HuH-7.5 (cell line): ENCODE measurements at regions not wholly inside any gene's neighbourhood (a gene's known extent, or its start where the extent isn't known, plus 50 kb on each side); places are given as distances from the start of the nearest gene placed in this dataset.
"Not testable (repeated sequence)": the region's sequence is repeated elsewhere in the genome, so short reads cannot be mapped to it uniquely, and the experiment has no call there.

Experiments
- DNase-seq: peaks from one replicate; pipeline ENCODE4 v3.0.0; 2011; ENCODE audit warnings: low spot score

GRCh38 chr15:100767001-100767825 is 112.4 kb upstream of the ALDH1A3 start:
- DNase-seq = no peak

- no peak for DNase-seq
Observed at GRCh38 chr15:100768501-100768931, 111.1 kb upstream of the ALDH1A3 start.

DNA sequence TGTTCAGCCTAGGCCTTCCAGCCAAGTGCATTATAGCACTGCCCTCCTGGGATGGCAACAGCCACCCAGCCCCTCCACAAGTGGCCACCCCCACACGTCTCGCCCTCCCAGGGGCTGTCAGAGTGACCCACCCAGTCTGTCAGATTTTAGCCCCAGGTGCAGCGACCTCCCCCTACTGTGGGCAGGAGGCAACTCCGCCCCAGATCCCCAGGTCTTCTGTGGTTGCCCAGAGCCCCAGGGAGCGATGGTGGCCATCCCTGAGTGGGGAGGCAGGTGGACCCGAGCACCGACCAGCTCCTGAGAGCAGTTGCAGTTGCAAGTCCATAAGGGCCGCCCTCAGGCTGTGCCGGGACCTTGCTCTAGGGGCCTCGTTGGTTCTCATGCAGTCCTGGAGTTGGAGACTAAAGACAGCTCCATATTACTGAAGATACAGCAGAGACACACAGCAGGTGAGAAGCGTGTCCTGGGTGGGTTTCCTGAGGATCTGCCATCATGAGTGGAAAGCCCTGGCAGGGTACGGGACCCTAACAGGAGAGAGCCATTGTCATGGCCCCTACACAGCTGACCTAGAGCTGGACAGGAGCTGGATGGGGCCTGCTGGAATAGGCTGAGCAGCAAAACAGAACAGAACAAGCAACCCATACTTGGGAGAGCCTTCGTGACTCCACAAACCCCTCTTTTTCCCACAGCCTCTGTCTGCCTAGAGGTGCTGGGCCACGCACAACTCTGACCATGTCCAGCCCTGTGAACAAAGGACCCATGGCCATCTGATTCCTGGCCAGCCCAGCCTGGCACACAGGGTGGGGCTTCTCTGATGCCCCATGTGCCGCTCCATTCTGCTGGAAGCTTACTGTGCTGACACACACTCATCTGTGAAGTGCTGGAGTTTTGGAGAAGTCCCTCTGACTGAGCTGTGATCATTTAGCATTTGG is 110.3 kb upstream of the ALDH1A3 start:
- DNase-seq = no peak

- DNase-seq = no peak
Observed at GRCh38 chr15:100769975-100770340, 109.7 kb upstream of the ALDH1A3 start.

DNA sequence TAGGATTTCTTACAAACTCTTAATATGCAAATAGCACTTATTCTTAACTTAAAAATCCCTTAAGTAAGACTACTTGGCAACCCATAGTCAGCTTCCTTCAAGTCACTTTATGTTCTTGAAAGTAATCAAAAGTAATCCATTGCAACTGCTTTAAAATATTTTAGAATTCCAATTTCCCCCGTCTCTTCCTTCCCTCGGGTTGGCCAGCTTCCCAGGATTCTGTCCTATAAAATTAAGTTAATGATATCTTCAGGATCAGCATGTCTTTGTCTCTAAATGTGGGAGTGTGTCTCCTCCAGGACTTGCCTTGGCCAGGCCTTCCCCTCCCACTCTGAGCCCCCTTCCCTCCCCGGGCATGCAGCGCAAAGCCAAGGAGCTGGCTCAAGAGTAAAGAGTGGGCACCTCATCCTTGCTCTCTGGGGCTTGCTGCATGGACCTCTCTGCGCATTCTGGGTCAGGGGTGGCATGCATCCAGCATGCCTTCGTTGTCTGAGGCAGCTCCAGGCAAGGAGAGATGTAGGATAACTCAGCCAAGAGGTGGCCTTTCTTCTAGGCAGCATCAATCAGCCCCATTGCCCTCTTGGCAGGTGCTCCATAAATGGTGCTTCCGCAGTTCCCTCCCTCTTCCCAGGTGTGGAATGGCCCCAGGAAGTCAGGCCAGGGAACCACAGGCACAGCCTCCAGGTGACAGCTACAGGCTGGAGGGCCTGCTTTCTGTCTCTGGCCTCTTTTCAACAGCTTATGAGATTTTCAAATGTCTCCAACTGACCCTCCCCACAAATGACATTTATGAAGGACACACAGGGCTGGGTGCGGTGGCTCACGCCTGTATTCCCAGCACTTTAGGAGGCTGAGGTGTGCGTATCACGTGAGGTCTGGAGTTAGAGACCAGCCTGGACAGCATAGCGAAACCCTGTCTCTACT is 108.7 kb upstream of the ALDH1A3 start:
- no peak for DNase-seq

GRCh38 chr15:100771746-100772145 is 107.9 kb upstream of the ALDH1A3 start:
- DNase-seq = no peak

DNA sequence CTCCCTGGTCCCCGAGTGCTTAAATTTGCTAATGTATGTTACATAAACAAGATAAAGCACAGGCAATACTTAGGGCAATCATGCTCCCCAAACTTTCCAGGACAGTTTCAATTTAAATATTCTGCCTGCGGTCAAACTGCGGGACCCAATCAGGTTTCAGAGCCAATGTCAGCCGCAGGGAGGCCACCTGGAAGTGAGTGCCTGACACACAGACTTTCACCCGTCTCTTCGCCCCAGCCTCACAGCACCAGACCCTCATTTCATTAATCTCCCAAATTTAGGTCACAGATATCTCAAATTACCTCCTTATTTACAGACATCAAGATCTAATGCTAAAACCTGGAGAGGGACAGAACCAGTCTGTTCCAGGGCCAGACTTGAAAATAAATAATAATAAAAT is 107.2 kb upstream of the ALDH1A3 start:
- no peak for DNase-seq

DNA sequence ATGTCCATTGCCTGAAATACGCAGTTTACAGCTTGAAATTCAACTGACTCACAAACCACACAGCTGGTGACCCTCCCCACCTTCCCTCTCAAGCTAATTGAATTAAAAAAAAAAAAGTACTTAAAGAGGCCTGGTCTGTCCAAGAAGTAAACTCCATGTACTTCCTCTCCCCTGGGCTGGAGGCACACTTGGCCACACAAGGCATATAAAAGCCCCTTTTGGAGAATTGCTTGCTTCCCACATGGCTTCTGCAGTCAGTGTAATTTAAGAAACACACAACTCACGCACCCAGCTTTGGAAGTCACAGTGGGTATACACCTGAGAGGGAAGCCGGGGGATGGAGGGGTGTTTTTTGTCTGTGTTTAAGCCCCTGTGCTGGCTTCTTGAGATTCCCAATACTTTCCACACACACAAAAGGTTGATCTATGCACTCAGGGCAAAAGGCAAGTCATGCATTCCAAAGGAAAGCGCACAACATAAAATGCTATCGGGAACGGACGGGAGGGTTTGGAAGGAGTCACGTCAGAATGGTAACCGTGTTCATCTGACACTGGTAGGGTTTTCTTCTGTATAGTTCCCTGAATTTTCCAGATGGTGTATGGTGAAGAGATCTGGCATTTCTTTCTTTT is 106.6 kb upstream of the ALDH1A3 start:
- no peak for DNase-seq

DNA sequence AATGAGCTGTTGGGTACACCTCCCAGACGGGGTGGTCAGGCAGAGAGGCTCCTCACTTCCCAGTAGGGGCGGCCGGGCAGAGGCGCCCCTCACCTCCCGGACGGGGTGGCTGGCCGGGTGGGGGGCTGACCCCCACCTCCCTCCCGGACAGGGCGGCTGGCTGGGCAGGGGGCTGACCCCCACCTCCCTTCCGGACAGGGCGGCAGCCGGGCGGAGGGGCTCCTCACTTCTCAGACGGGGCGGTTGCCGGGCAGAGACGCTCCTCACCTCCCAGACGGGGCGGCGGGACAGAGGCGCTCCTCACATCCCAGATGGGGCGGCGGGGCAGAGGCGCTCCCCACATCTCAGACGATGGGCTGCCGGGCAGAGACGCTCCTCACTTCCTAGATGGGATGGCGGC is 105.6 kb upstream of the ALDH1A3 start:
- DNase-seq = not testable (repeated sequence)

GRCh38 chr15:100775581-100776185 is 103.9 kb upstream of the ALDH1A3 start:
- no peak for DNase-seq

- DNase-seq = no peak
Observed at GRCh38 chr15:100777821-100778220, 101.8 kb upstream of the ALDH1A3 start.

DNA sequence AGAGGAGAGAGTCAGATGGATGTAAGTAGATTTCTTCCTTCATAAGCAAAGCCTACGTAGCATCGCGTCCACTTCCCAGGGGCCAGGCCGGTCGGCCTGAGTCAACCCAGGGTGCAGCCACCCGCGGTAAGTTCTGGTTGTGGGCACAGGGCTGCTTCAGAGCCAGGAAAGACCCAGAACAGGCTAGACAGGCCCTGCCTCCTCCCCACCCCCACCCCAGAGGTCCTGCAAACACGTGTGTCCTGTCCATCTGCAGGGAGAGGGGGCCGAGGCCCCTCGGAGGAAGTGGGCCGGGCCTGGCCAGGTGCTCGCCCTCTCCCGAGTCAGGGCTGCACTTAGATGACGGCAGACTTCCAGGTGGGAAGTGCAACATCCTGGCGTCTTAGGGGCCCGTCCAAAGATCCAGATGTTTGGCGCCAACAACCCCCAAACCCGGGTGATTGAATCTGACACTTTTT is 100.8 kb upstream of the ALDH1A3 start:
- DNase-seq = no peak

DNA sequence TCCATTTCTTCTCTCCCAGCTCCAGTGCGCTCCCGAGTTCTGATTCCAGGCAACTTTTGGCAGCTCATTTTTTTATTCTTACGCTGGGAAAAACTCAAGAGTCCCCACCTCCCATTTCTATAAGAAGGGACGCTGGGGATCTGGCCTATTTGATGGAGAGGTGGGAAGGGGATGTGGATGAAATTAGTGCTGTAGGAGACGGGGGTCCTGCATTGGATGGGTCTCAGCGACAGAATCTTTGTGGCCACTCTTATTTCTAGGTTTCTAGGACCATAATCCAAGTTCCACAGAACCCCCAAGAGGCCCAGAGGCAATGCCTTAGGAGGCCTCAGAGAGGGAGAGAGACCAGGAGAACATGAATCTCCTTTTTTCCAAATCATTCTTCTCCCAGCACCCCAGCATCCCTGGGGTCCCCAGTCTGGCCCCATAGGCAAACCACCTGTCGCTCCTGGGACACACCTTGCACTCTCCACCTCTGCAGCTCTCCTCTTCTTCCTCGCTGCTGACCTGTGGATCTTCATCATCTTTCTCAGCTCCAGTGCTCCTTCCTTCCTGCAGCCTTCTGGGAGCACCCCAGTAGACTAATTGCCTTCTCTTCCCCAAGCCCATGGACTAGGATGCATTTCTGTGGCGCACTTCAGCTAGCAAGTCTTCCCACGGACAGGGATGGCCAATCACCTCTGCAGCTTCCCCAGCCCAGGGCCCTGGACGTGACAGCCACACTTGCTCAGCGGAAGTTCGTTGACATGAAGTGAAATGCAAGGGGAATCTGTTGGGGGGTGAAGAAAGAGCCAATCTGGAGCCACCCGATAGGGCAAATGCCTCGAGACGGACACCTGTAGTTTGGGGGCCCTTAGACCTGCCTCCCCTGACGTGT is 100.1 kb upstream of the ALDH1A3 start:
- no peak for DNase-seq

DNA sequence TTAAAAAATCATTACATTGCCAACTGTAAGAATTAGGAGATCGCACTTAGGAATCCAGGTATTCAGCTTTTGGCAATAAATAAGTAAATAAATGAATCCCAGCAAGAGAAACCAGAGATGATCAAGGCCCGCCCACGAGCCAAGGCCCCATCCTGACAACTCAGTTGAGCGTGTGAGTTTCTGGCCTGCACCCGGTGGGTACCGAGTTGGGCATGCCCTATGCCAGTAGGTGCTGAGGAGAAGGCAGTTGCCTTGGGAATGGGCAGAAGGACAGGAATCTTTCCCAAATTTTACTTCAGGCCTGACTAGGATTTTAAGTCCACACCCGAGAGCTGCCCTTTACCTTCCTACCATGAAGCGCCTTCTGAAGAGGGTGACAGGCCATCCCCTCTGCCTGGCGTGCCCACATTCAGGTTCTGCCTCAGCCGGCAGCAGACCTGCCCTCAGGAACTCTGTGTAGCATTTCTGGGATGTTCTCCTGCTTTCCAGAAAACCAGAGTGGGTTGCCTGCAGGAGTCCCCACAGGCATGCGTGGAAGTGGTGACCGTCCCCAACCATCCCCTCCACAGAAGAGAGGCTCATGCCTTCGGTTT is 99.3 kb upstream of the ALDH1A3 start:
- DNase-seq = no peak

GRCh38 chr15:100781061-100781960 is 98.3 kb upstream of the ALDH1A3 start:
- no peak for DNase-seq

DNA sequence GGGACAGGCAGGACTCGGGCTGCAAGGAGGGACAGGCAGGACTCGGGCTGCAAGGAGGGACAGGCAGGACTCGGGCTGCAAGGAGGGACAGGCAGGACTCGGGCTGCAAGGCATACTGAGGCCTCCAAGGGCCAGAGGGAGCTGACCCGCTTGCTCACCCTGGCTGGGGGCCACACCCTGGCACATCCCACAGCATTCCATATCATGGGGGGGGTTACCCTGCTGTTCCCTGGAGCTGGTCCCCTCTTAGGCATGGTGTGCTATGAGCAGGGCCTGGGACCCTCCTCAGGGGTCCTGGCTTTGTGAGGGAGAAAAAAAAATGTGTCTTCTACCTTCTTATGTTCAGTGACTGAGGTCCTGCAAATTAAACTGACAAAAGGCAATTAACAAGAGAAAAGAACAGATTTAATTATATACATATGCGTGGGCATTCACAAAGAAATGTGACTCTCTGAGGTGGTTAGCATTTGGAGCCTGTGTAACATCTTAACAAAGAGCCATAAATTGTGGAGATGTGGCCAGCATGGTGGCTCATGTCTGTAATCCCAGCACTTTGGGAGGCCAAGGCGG is 97.6 kb upstream of the ALDH1A3 start:
- DNase-seq = no peak

- no peak for DNase-seq
Observed at GRCh38 chr15:100783291-100783690, 96.3 kb upstream of the ALDH1A3 start.
